GM23338 (cell line): ENCODE measurements at regions not wholly inside any gene's neighbourhood (a gene's known extent, or its start where the extent isn't known, plus 50 kb on each side); places are given as distances from the start of the nearest gene placed in this dataset.

ENCODE experiments used
- CREB1 ChIP-seq: fragments of 250-450 bp; sonication (Bioruptor Pico); IDR thresholded peaks from 2 replicates; pipeline ENCODE4 v1.5.0; 2020; ENCODE audit warnings: low read depth, mild to moderate bottlenecking, moderate library complexity
- CTCF ChIP-seq, 2 experiments: fragments of 200-600 bp in 1 of 2; sonication (generic) in 1 of 2; conservative IDR thresholded peaks; 2 replicates each; pipeline versions ENCODE4 v1.5.1 to v1.6.1; 2016 to 2017; ENCODE audit warnings: antibody characterized with exemption in 2 of 2, low read depth in 2 of 2, mild to moderate bottlenecking in 2 of 2, moderate library complexity in 1 of 2
- EZH2 ChIP-seq: fragments of 200-600 bp; sonication (generic); IDR thresholded peaks from one replicate; pipeline ENCODE4 v1.8.0; 2017; ENCODE audit warnings: antibody characterized with exemption, mild to moderate bottlenecking, low read depth; ENCODE audit not compliant: unreplicated experiment
- EZH2phosphoT487 ChIP-seq: fragments of 200-600 bp; sonication (generic); IDR thresholded peaks from one replicate; pipeline ENCODE4 v1.8.1; 2018; ENCODE audit warnings: antibody characterized with exemption; ENCODE audit not compliant: unreplicated experiment
- JUNB ChIP-seq: IDR thresholded peaks from one replicate; pipeline ENCODE4 v1.6.1; 2016; ENCODE audit warnings: antibody characterized with exemption; ENCODE audit not compliant: unreplicated experiment
- NANOG ChIP-seq: IDR thresholded peaks from 2 replicates; pipeline ENCODE4 v1.6.1; 2016; ENCODE audit warnings: antibody characterized with exemption, borderline replicate concordance
- POLR2AphosphoS5 ChIP-seq: IDR thresholded peaks from 2 replicates; pipeline ENCODE4 v1.6.1; 2016; ENCODE audit warnings: antibody characterized with exemption, low read depth
- TF ChIP-seq, protein P1 (sequence below): IDR thresholded peaks from one replicate; pipeline ENCODE4 v1.6.1; 2018; ENCODE audit warnings: antibody characterized with exemption; ENCODE audit not compliant: unreplicated experiment

GRCh38 chr18:28338316-28338715 is 161.4 kb upstream of the CDH2 start:
- TF ChIP-seq CTCF (conservative IDR thresholded peaks at IDR 0.05; ENCODE audit: low read depth in 2 of 2), result no peak
- no peak for TF ChIP-seq EZH2
- TF ChIP-seq CREB1 (CRISPR knock-in tag), result no peak
- TF ChIP-seq POLR2AphosphoS5, result no peak
- TF ChIP-seq JUNB, result no peak
- TF ChIP-seq, protein P1, sequence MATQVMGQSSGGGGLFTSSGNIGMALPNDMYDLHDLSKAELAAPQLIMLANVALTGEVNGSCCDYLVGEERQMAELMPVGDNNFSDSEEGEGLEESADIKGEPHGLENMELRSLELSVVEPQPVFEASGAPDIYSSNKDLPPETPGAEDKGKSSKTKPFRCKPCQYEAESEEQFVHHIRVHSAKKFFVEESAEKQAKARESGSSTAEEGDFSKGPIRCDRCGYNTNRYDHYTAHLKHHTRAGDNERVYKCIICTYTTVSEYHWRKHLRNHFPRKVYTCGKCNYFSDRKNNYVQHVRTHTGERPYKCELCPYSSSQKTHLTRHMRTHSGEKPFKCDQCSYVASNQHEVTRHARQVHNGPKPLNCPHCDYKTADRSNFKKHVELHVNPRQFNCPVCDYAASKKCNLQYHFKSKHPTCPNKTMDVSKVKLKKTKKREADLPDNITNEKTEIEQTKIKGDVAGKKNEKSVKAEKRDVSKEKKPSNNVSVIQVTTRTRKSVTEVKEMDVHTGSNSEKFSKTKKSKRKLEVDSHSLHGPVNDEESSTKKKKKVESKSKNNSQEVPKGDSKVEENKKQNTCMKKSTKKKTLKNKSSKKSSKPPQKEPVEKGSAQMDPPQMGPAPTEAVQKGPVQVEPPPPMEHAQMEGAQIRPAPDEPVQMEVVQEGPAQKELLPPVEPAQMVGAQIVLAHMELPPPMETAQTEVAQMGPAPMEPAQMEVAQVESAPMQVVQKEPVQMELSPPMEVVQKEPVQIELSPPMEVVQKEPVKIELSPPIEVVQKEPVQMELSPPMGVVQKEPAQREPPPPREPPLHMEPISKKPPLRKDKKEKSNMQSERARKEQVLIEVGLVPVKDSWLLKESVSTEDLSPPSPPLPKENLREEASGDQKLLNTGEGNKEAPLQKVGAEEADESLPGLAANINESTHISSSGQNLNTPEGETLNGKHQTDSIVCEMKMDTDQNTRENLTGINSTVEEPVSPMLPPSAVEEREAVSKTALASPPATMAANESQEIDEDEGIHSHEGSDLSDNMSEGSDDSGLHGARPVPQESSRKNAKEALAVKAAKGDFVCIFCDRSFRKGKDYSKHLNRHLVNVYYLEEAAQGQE, result no peak
- TF ChIP-seq NANOG, result no peak
- no peak for TF ChIP-seq EZH2phosphoT487
